NCI-H345 treated with DMSO at 0.1 percent for 48 hours (cell line): ENCODE measurements at regions not wholly inside any gene's neighbourhood (a gene's known extent, or its start where the extent isn't known, plus 50 kb on each side); places are given as distances from the start of the nearest gene placed in this dataset.
"Not testable (repeated sequence)": the region's sequence is repeated elsewhere in the genome, so short reads cannot be mapped to it uniquely, and the experiment has no call there.

Source experiments
- DNase-seq: peaks from one replicate; lab custom pipeline; 2025; ENCODE audit not compliant: unreplicated experiment; lab: John Stamatoyannopoulos, UW

GRCh38 chr7:53087274-53087673 is 51.8 kb downstream of the POM121L12 start:
- no peak for DNase-seq

- no peak for DNase-seq
Observed at GRCh38 chr7:53094191-53094590, 58.8 kb downstream of the POM121L12 start.

- no peak for DNase-seq
Observed at GRCh38 chr7:53094827-53095226, 59.4 kb downstream of the POM121L12 start.

- DNase-seq = no peak
Observed at GRCh38 chr7:53095731-53096501, 60.5 kb downstream of the POM121L12 start.

- no peak for DNase-seq
Observed at GRCh38 chr7:53100091-53100490, 64.7 kb downstream of the POM121L12 start.

GRCh38 chr7:53101026-53101425 is 65.6 kb downstream of the POM121L12 start:
- DNase-seq = no peak

GRCh38 chr7:53110425-53110824 is 75.0 kb downstream of the POM121L12 start:
- DNase-seq = no peak

- no peak for DNase-seq
Observed at GRCh38 chr7:53111031-53111430, 75.6 kb downstream of the POM121L12 start.

- DNase-seq = no peak
Observed at GRCh38 chr7:53113424-53113823, 78.0 kb downstream of the POM121L12 start.

GRCh38 chr7:53119514-53119941 is 84.1 kb downstream of the POM121L12 start:
- DNase-seq = no peak

GRCh38 chr7:53121374-53121773 is 85.9 kb downstream of the POM121L12 start:
- no peak for DNase-seq

- no peak for DNase-seq
Observed at GRCh38 chr7:53131697-53132096, 96.3 kb downstream of the POM121L12 start.

- DNase-seq = no peak
Observed at GRCh38 chr7:53151496-53151895, 116.1 kb downstream of the POM121L12 start.

GRCh38 chr7:53187184-53187583 is 151.8 kb downstream of the POM121L12 start:
- not testable (repeated sequence) for DNase-seq

- DNase-seq = no peak
Observed at GRCh38 chr7:53191191-53191695, 155.8 kb downstream of the POM121L12 start.

- no peak for DNase-seq
Observed at GRCh38 chr7:53191836-53192443, 156.5 kb downstream of the POM121L12 start.

GRCh38 chr7:53205006-53205405 is 169.6 kb downstream of the POM121L12 start:
- no peak for DNase-seq

GRCh38 chr7:53209129-53209528 is 173.7 kb downstream of the POM121L12 start:
- DNase-seq = no peak

GRCh38 chr7:53214463-53214862 is 179.0 kb downstream of the POM121L12 start:
- no peak for DNase-seq

- DNase-seq = no peak
Observed at GRCh38 chr7:53218730-53219504, 183.5 kb downstream of the POM121L12 start.

GRCh38 chr7:53229202-53229601 is 193.8 kb downstream of the POM121L12 start:
- no peak for DNase-seq
